ENCODE measurements at regions not wholly inside any gene's neighbourhood (a gene's known extent, or its start where the extent isn't known, plus 50 kb on each side); places are given as distances from the start of the nearest gene placed in this dataset.
A peak's percentile ranks its signal among the peaks of the same experiment; 100 is the strongest.
"Not testable (repeated sequence)": the region's sequence is repeated elsewhere in the genome, so short reads cannot be mapped to it uniquely, and the experiment has no call there.

DNA sequence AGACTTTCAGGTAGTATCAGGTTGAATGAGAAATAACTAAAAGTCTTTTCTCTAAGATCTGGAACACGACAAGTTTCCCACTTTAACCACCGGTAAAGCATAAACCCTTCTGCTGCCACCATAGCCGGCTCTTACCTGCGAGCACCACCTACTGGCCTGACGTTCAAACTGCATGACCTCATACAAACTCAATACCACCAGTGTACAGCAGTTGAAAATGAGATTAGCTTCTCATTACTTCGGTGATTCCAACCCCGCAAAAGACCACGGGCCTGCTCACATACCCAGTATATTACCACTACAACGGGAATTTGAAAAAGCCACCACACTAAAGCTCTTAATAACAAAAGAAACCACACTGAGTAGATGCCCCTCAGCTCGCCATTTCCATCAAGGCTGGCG lies 1238.6 kb downstream of the TMEM121 start:
- not testable (repeated sequence) for DNase-seq (ENCODE audit: low read depth); H3K4me3 ChIP-seq (ENCODE audit: low read depth, low read length)
- peak; percentile 50 for TF ChIP-seq CTCF (conservative IDR thresholded peaks at IDR 0.05; ENCODE audit: low read depth, low read length)

DNA sequence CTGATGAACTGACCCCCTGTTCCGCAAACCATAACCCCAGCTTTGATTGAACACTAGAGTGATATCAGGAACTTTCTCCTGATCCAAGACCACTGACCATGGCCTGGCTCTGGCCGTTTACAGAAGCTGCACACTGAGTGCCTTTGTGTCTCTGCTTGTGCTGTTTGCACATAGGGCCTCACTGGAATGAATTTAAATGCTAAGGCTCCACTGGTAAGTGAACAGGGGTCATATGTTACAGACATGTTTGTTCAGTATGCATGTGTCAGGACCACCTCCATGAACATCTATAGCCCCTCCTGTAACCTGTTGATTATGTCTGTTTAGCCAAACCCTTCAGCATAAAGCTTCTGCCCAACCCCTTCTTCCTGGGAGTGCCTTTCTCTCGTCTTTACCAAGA lies 1239.8 kb downstream of the TMEM121 start:
- no peak for DNase-seq (ENCODE audit: low read depth)
- no peak overlapping the region for H3K4me3 ChIP-seq (ENCODE audit: low read depth, low read length)
- TF ChIP-seq CTCF (conservative IDR thresholded peaks at IDR 0.05; ENCODE audit: low read depth, low read length), result no peak

- H3K4me3 ChIP-seq (ENCODE audit: low read depth, low read length); DNase-seq (ENCODE audit: low read depth): not testable (repeated sequence)
- TF ChIP-seq CTCF (conservative IDR thresholded peaks at IDR 0.05; ENCODE audit: low read depth, low read length), result peak; percentile 5
These were observed 1240.3 kb downstream of the TMEM121 start for GRCh38 chr14:106766551-106767277.

GRCh38 chr14:106768230-106768629 lies 1241.8 kb downstream of the TMEM121 start:
- DNase-seq (ENCODE audit: low read depth); H3K4me3 ChIP-seq (ENCODE audit: low read depth, low read length): not testable (repeated sequence)

GRCh38 chr14:106768972-106769700 lies 1242.8 kb downstream of the TMEM121 start:
- DNase-seq (ENCODE audit: low read depth); H3K4me3 ChIP-seq (ENCODE audit: low read depth, low read length): not testable (repeated sequence)

DNA sequence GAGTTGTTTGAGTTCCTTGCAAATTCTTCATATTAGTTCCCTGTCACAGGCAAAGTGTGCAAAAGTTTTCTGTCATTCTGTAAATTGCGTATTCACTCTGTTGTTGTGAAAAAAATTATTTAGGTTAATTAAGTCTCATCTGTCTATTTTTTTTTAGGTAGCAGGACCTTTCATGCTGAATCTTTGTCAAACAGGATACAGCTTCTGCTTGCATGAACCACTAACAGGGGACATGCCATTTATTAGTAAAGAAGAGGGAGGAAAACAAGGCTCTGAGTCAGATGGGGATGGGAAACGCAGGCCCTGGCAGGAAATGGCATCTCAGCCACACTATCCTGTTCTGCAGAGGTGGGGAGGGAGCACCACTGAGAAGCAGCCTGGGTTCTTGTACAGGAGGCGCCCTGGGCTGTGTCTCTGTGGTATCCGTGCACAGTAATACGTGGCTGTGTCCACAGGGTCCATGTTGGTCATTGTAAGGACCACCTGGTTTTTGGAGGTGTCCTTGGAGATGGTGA lies 1243.8 kb downstream of the TMEM121 start:
- not testable (repeated sequence) for DNase-seq (ENCODE audit: low read depth)

GRCh38 chr14:106774889-106775480 lies 1248.6 kb downstream of the TMEM121 start:
- not testable (repeated sequence) for H3K4me3 ChIP-seq (ENCODE audit: low read depth, low read length); DNase-seq (ENCODE audit: low read depth)
- peak; percentile 51 for TF ChIP-seq CTCF (conservative IDR thresholded peaks at IDR 0.05; ENCODE audit: low read depth, low read length)

More for the DNA sequence above, 1243.8 kb downstream of the TMEM121 start:
- not testable (repeated sequence) for H3K4me3 ChIP-seq (ENCODE audit: low read depth, low read length)

DNA sequence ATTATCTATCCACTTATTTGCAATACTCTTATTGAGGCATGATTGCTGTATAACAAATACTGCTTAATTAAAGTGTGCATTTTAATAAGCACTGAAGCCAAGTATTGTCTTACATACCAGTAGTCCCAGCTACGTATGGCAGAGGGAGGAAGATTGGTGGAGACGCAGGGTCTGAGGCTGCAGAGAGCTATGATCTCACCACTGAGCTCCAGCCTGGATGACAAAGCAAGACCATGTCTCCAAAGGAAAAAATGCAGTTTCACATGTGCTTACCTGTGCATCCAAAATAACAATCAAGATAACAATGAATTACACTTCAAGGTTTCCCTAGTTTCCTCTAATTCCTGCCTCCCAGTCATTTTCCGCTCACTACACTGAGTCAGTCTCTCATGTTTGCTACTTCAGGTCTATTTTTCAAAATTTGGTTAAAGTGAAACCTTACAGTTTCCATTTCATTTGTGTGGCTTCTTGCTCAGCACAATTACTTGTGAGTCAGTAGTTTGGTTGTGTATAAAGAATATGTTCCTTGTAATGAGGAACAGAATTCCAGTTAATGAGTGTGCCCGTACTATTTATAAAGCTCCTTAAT lies 1250.1 kb downstream of the TMEM121 start:
- TF ChIP-seq CTCF (conservative IDR thresholded peaks at IDR 0.05; ENCODE audit: low read depth, low read length), result no peak

More for the DNA sequence above, 1250.1 kb downstream of the TMEM121 start:
- no peak overlapping the region for H3K4me3 ChIP-seq (ENCODE audit: low read depth, low read length)
- DNase-seq (ENCODE audit: low read depth), result no peak
